HG03571 (cell line): ENCODE measurements at regions not wholly inside any gene's neighbourhood (a gene's known extent, or its start where the extent isn't known, plus 50 kb on each side); places are given as distances from the start of the nearest gene placed in this dataset.
"Not testable (repeated sequence)": the region's sequence is repeated elsewhere in the genome, so short reads cannot be mapped to it uniquely, and the experiment has no call there.

Experiments used
- ATAC-seq: cut with Tn5 transposase; IDR thresholded peaks from one replicate; pipeline ENCODE4 v1.9.1; 2021; ENCODE audit not compliant: unreplicated experiment

GRCh38 chr19:28638445-28638844 lies 574.5 kb downstream of the UQCRFS1 start:
- ATAC-seq, result no peak

- no peak for ATAC-seq
Observed at GRCh38 chr19:28636706-28637105, 576.2 kb downstream of the UQCRFS1 start.

DNA sequence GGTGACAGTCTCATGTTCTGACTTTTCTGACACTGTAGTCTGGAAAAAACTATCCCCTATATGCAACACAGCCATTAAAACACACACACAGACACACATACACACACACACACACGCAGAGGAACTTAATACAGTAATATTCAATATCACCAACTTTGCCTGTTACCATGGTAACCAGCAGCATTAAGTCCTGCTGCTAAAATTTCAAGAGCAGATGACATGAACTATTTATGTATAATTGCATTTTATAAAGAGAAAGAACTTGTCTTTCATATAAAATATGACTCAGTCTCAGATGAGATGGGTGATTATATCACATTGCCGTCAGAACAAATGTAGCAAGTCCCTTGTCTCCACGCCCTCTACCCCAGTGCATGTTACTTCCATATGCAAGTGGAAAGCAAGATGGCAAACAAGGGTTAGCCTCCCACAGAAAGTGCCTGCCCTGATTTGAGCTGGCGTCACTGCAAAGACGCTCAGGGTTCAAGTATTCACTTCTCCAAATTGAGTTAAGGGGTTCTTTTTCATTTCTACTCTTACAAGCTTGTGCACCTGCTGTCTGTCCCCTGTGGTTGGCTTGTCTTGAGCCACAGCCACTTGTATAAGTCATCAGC lies 576.8 kb downstream of the UQCRFS1 start:
- ATAC-seq, result no peak

DNA sequence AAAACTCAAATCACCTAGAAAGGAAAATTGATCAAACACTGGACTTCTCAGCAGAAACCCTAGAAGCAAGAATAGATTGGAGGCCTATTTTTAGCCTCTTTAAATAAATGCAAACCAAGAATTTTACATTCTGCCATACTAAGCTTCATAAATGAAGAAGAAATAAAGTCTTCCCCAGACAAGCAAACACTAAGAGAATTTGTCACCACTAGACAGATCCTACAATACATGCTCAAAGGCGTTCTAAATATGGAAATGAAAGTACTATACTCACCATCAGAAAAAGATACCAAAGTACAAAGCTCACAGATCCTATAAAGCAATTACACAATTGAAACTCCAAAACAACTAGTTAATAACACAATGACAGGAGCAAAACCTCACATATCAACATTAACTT lies 578.1 kb downstream of the UQCRFS1 start:
- no peak for ATAC-seq

GRCh38 chr19:28634019-28634328 lies 579.0 kb downstream of the UQCRFS1 start:
- no peak for ATAC-seq

DNA sequence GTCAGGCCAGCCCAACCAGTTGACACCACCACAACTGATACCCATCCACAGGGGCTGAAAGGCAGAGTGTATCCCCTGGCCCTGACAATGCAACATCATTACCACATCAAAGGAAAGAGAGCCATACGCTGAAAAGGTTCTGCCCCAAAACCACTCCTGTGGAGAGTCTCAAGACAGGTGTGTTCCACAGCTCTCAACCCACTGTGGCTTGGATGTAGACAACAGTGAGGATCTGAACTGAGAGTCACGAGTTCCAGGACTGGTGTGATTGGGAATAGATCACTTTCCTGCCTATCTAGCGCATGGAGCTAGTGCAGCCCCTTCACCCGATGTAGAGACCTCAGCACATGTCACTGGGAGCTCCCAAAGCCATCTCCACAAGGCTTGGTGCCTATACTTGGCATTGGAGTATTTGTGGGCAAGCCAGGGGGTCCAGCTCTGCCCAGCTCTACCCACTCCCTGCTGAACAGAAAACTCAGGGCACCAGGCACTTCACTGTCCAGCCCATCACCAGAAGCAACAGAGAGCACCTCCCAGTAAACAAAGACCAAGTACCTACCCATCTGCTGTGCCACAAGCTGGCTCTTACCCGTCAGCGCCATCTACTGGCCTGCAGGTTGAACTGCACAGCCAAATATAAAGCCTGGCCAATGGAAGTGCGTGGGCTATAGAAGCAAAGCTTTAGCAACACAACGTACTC lies 579.5 kb downstream of the UQCRFS1 start:
- no peak for ATAC-seq

DNA sequence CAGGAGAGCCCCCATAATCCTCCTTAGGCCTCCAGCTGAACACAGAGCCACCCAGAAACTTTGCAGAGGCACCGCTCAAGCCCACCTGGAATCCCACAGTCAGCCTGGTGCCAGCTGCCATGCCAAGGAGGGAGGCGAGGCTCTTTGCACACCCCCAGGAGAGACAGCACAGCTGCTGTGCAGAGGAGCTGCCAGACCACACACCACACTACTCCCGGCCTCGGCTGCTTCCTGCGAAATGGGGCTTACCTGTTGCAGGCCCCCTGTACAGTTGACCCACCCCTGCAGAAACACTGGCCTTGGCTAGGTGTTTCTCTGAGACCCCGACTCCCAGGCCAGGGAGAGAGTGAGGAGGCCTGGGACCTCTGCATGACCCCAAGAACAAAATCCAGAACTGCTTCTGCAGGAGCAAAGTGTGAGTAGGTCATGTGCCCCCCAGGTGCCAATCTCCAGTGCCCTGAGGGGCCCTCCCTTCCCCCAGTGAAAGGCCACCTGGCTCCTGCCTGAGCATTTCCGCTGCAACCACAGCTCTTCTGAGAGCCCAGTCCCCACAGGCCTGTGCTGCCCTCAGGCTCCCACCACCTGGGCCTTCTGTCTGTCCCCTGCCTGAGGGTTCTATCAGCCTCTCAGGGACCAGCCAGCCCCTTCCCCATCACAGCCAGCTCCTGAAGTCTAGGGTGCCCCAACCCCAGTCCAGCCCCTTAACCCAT lies 580.4 kb downstream of the UQCRFS1 start:
- ATAC-seq, result no peak

DNA sequence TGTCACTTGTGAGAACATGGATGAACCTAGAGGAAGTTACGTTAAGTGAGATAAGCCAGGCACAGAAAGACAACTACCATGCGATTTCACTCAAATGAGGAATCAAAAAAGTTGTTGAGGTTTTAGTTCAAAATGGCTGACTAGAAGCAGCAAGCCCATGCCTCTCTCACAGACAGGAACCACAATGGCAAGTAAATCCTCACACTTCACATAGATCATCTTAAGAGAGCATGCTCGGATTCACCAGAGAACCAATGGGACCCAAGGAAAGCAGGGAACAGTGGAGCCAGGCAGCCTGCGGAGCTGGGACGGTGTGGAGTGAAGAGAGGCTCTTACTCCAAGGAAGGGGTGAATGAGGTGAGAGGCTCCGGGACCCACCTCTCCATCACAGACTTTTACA lies 581.0 kb downstream of the UQCRFS1 start:
- ATAC-seq, result no peak

DNA sequence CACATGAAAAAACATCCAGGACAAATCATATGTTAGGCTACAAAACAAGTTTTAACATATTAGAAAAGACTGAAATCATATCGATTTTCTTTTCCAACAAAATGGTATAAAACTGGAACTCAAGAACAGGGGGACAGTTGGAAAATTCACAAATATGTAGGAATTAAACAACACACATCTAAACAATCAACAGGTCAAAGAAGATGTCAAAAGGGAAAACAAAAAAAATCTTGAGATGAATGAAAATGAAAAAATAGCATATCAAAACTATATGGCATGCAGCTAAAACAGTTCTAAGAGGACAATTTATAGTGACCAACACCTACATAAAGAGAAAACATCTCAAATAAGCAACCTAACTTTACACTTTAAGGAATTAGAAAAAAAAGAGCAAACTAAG lies 585.3 kb downstream of the UQCRFS1 start:
- no peak for ATAC-seq

DNA sequence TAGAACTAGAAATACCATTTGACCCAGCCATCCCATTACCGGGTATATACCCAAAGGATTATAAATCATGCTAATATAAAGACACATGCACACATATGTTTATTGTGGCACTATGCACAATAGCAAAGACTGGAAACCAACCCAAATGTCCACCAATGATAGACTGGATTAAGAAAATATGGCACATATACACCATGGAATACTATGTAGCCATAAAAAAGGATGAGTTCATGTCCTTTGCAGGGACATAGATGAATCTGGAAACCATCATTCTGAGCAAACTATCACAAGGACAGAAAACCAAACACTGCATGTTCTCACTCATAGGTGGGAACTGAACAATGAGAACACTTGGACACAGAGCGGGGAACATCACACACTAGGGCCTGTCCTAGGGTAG lies 586.5 kb downstream of the UQCRFS1 start:
- not testable (repeated sequence) for ATAC-seq

- no peak for ATAC-seq
Observed at GRCh38 chr19:28619816-28620429, 593.0 kb downstream of the UQCRFS1 start.

- no peak for ATAC-seq
Observed at GRCh38 chr19:28618504-28618903, 594.4 kb downstream of the UQCRFS1 start.

DNA sequence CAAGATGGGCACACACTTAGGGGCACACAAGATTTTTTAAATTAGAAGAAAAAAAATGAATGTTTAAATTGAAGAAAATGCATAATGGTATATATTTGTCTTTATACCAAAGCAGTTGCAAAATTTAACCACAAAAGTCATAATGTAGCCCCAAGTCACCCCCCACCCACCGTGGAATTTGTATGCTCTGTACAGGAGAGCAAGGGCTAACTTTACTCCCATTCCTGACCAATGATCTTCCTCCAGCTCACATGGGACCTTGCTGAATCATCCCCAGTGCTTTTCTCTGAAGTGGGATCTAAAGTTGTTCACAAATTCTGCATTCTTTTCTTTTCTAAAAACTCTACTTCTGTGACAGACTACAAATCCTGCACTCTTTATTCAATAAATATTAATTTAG lies 597.0 kb downstream of the UQCRFS1 start:
- ATAC-seq, result no peak

- no peak for ATAC-seq
Observed at GRCh38 chr19:28615546-28615916, 597.4 kb downstream of the UQCRFS1 start.

DNA sequence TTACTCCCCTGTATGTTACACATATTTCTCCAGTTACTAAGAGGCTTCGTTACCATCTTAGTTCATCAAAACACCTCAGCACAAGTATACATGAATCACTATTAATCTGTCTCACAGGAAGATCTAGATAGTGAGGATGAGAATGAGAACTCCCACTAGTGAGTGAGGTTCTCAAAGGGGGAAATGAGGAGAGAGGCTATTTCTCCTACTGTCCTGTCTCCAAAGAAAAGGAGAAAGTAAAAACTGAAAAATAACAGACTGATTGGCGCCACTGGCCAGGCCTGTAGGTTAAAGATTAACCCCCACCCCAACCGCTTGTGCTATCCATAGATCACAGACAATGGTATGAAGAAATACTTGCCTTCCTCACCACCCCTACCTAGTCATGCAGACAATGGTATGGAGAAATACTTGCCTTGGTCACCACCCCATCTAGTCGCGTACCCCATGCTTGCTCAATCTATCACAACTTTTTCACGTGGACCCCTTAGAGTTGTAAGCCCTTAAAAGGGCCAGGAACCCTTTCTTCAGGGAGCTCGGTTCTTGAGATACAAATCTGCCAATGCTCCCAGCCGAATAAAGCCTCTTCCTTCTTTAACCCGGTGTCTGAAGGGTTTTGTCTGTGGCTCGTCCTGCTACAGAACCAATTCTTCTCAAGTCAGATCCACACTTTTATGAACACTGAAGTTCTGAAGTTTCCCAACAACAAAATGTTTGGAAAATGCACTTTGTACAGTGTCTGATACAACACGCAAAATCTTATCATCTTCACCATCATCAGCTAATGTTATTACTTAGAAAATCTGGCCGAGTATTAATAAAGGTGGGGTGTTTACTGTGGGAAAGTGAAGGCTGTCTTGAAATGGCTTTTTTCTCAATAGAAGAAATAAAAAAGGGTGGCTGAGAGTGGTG lies 598.1 kb downstream of the UQCRFS1 start:
- no peak for ATAC-seq

- no peak for ATAC-seq
Observed at GRCh38 chr19:28612275-28612769, 600.6 kb downstream of the UQCRFS1 start.

- not testable (repeated sequence) for ATAC-seq
Observed at GRCh38 chr19:28611227-28611914, 601.6 kb downstream of the UQCRFS1 start.

DNA sequence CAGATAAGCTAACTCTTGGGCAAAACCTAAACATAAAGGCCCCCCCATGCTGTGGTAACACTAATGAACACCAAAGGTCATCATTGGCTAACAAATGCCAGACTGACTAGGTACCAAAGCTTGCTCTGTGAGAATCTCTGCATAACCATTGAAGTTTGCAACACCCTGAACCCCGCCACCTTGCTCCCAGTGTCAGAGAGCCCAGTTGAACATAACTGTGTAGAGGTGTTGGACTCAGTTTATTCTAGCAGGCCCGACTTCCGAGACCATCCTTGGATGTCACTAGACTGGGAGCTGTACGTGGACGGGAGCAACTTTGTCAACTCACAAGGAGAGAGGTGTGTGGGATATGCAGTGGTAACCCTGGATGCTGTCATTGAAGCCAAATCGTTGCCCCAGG lies 602.2 kb downstream of the UQCRFS1 start:
- no peak for ATAC-seq

- ATAC-seq, result no peak
Observed at GRCh38 chr19:28609944-28610343, 603.0 kb downstream of the UQCRFS1 start.

DNA sequence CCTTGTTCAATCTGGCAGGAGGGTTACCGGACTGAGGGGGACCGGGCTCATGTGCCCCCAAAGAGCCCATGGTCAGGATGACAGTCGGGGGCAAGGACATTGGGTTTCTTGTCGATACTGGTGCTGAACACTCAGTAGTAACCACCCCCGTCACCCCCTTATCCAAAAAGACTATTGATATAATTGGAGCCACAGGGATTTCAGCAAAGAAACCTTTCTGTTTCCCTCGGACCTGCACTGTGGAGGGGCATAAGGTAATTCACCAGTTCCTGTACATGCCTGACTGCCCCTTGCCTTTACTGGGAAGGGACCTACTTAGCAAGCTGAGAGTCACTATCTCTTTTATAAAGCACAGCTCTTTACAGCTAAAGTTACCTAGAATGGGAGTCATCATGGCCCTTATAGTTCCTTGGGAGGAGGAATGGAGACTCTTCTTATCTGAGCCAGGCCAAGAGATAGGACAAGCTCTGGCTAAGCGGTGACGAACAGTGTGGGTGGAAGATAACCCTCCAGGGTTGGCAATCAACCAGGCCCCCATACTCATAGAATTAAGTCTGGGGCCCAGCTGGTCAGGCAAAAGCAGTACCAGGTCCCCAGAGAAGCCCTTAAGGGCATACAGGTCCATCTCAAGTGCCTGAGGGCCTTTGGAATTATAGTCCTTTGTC lies 603.7 kb downstream of the UQCRFS1 start:
- no peak for ATAC-seq
